Suprapubic skin (tissue), 4 donors: ENCODE measurements at regions not wholly inside any gene's neighbourhood (a gene's known extent, or its start where the extent isn't known, plus 50 kb on each side); places are given as distances from the start of the nearest gene placed in this dataset.

Experiments used
- DNase-seq, 2 donors: peaks; one replicate each; pipeline ENCODE4 v3.0.0-alpha.2; 2019; ENCODE audit warnings: low spot score in 2 of 2
- H3K27ac ChIP-seq: fragments of 200-600 bp; sonication (generic); one replicate; pipeline ENCODE4 v1.5.1; 2019
- H3K27me3 ChIP-seq: fragments of 200-600 bp; sonication (generic); one replicate; pipeline ENCODE4 v1.5.1; 2019
- H3K36me3 ChIP-seq: fragments of 200-600 bp; sonication (generic); one replicate; pipeline ENCODE4 v1.5.1; 2019
- H3K4me1 ChIP-seq: fragments of 200-600 bp; sonication (generic); one replicate; pipeline ENCODE4 v1.5.1; 2019
- H3K4me3 ChIP-seq: fragments of 200-600 bp; sonication (generic); one replicate; pipeline ENCODE4 v1.5.1; 2019; ENCODE audit warnings: mild to moderate bottlenecking
- H3K9me3 ChIP-seq: fragments of 200-600 bp; sonication (generic); one replicate; pipeline ENCODE4 v1.5.1; 2019
- EP300 ChIP-seq: sonication (generic); formaldehyde crosslinking; IDR thresholded peaks from one replicate; pipeline ENCODE4 v1.6.1; 2017; ENCODE audit warnings: antibody characterized with exemption
- POLR2A ChIP-seq, 2 donors: fragments of 450-650 bp; IDR thresholded peaks; one replicate each; pipeline ENCODE4 v1.6.1; 2017; ENCODE audit warnings: antibody characterized with exemption in 2 of 2, mild to moderate bottlenecking in 2 of 2, moderate library complexity in 2 of 2
- POLR2AphosphoS5 ChIP-seq, 3 donors: sonication (generic); formaldehyde crosslinking; IDR thresholded peaks; one replicate each; pipeline ENCODE4 v1.6.1; 2017; ENCODE audit warnings: antibody characterized with exemption in 3 of 3
- WGBS: methylation state at CpG from one replicate; pipeline ENCODE4 v1.1.5; 2018; 5-methylcytosine and 5-hydroxymethylcytosine counted together
- TF ChIP-seq, protein P1 (sequence below), 2 donors: fragments of 200-600 bp in 1 of 2; fragments of 450-650 bp in 1 of 2; sonication (generic) in 1 of 2; IDR thresholded peaks; one replicate each; pipeline ENCODE4 v1.5.1; 2016 to 2019; ENCODE audit warnings: antibody characterized with exemption in 2 of 2, mild to moderate bottlenecking in 1 of 2, moderate library complexity in 1 of 2

GRCh38 chr4:85402371-85402770, 72.6 kb upstream of the ARHGAP24 start:
- 73% methylated on average over 3 of the region's 3 CpGs for WGBS
- Histone ChIP-seq H3K36me3 (no peaks in the 10 kb centered on the region), H3K9me3 (no peaks in the 10 kb centered on the region), H3K4me1 (no peaks in the 10 kb centered on the region), H3K27ac (no peak overlapping the region), H3K27me3 (no peaks in the 10 kb centered on the region), H3K4me3 (no peak overlapping the region)
- DNase-seq, result no peak
- TF ChIP-seq, protein P1, sequence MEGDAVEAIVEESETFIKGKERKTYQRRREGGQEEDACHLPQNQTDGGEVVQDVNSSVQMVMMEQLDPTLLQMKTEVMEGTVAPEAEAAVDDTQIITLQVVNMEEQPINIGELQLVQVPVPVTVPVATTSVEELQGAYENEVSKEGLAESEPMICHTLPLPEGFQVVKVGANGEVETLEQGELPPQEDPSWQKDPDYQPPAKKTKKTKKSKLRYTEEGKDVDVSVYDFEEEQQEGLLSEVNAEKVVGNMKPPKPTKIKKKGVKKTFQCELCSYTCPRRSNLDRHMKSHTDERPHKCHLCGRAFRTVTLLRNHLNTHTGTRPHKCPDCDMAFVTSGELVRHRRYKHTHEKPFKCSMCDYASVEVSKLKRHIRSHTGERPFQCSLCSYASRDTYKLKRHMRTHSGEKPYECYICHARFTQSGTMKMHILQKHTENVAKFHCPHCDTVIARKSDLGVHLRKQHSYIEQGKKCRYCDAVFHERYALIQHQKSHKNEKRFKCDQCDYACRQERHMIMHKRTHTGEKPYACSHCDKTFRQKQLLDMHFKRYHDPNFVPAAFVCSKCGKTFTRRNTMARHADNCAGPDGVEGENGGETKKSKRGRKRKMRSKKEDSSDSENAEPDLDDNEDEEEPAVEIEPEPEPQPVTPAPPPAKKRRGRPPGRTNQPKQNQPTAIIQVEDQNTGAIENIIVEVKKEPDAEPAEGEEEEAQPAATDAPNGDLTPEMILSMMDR (IDR thresholded peaks at IDR 0.05), result no peak
- no peak for TF ChIP-seq EP300
- no peak for TF ChIP-seq POLR2A (IDR thresholded peaks at IDR 0.05)
- no peak for TF ChIP-seq POLR2AphosphoS5 (IDR thresholded peaks at IDR 0.05)

- no peak for DNase-seq
- no peak overlapping the region for H3K27ac ChIP-seq
- no peak overlapping the region for H3K4me3 ChIP-seq
- TF ChIP-seq POLR2A (IDR thresholded peaks at IDR 0.05), result no peak
- TF ChIP-seq, protein P1 (IDR thresholded peaks at IDR 0.05), result no peak
- TF ChIP-seq EP300, result no peak
- TF ChIP-seq POLR2AphosphoS5 (IDR thresholded peaks at IDR 0.05), result no peak
- H3K36me3 ChIP-seq, result no peaks in the 10 kb centered on the region
- H3K9me3 ChIP-seq, result no peaks in the 10 kb centered on the region
- WGBS, result 68% methylated on average over 2 of the region's 2 CpGs
- no peaks in the 10 kb centered on the region for H3K27me3 ChIP-seq
- no peaks in the 10 kb centered on the region for H3K4me1 ChIP-seq
Measured at GRCh38 chr4:85406185-85406584, 68.8 kb upstream of the ARHGAP24 start.

DNA sequence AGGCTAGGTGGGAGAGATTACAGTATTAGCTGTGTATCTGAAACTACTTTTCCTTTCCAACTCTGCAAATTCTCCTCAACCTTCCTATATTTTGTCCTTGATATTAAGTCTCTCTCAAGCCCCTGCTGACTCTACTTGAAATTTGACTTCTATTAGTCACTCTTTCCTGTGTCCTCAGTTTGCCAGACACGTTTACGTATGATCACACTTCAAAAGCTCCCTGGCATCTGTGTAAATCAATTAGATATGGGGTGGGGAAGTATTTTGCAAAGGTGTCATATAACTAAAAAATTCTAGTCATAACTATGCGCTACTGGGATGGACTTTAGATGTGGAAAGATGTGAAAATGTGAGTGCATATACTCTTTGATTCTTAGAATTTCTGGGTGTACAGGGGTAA, 67.4 kb upstream of the ARHGAP24 start:
- WGBS, result 83% methylated on average over 3 of the region's 3 CpGs
- H3K4me1 ChIP-seq, result no peaks in the 10 kb centered on the region
- H3K4me3 ChIP-seq, result no peak overlapping the region
- TF ChIP-seq EP300, result no peak
- TF ChIP-seq POLR2AphosphoS5 (IDR thresholded peaks at IDR 0.05), result no peak
- no peak for DNase-seq
- no peaks in the 10 kb centered on the region for H3K36me3 ChIP-seq
- H3K9me3 ChIP-seq, result no peaks in the 10 kb centered on the region
- no peak overlapping the region for H3K27ac ChIP-seq
- no peaks in the 10 kb centered on the region for H3K27me3 ChIP-seq

DNA sequence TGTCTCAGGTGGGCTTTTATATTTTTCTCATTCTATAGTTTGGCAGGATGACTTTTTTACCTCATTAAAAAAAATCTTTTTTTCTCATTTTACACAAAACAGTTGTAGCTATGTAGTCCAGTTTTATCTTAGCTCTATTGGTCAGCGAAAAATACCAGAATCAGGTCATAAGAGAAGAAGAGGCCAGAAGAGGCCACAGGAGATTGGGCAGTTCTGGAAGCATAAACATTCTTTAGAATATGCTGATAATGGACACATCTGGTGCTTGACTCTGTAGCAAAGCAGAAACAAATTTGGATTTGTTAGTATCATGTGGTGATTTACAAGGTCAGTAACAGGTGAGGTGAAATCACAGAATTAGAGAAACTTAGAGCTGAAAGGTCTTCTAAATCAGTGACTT, 66.6 kb upstream of the ARHGAP24 start:
- no peak for TF ChIP-seq POLR2A (IDR thresholded peaks at IDR 0.05)
- no peak for TF ChIP-seq POLR2AphosphoS5 (IDR thresholded peaks at IDR 0.05)
- TF ChIP-seq EP300, result no peak
- TF ChIP-seq, protein P1 (IDR thresholded peaks at IDR 0.05), result no peak
- 86% methylated on average over 1 of the region's 1 CpG for WGBS

DNA sequence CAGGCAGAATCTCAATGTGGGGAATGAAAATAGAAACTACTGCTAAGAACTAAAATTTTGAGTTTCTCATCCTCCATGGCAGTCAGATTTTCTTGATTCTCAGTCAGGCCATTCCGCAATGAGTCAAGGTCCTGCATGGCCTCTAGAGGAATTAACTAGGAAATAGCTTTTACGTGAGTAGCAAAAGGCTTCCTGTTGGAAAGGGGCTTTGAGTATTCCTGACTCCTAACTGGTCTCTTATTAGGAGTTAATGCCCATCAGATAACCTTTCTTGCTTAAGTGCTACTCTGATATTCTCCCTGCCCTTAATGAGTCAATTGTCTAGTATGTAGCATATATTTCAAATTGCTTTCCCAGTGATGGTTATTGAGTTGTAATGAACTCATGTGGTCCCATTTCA, 65.7 kb upstream of the ARHGAP24 start:
- DNase-seq, result no peak
- 92% methylated on average over 2 of the region's 2 CpGs for WGBS
- TF ChIP-seq, protein P1 (IDR thresholded peaks at IDR 0.05), result no peak
- TF ChIP-seq POLR2A (IDR thresholded peaks at IDR 0.05) (no peak), EP300 (no peak), POLR2AphosphoS5 (IDR thresholded peaks at IDR 0.05) (no peak)
- Histone ChIP-seq H3K4me1 (no peaks in the 10 kb centered on the region), H3K27me3 (no peaks in the 10 kb centered on the region), H3K4me3 (no peak overlapping the region), H3K27ac (no peak overlapping the region), H3K9me3 (no peaks in the 10 kb centered on the region), H3K36me3 (no peaks in the 10 kb centered on the region)

More for the DNA sequence above, 66.6 kb upstream of the ARHGAP24 start:
- Histone ChIP-seq H3K27me3 (no peaks in the 10 kb centered on the region), H3K4me1 (no peaks in the 10 kb centered on the region), H3K27ac (no peak overlapping the region), H3K9me3 (no peaks in the 10 kb centered on the region), H3K4me3 (no peak overlapping the region), H3K36me3 (no peaks in the 10 kb centered on the region)
- no peak for DNase-seq

DNA sequence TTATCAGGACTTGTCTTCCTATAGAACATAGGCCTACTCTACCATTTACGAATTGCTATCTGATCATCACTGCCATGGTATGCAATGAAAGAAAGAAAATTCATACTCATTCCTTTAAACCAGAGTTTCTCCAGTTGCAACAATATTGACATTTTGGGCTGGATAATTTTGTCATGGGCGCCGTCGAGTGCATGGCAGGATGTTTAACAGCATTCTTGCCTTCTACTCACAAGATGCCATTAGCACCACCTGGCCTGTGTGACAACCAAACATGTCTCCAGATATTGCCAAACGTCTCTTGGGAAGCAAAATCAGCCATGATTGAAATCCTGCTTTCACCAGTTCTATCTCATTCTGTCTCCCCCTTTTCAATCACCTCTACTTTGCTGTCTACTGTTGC, 63.6 kb upstream of the ARHGAP24 start:
- Histone ChIP-seq H3K27me3 (no peaks in the 10 kb centered on the region), H3K4me1 (no peaks in the 10 kb centered on the region), H3K9me3 (no peaks in the 10 kb centered on the region), H3K4me3 (no peak overlapping the region), H3K27ac (no peak overlapping the region), H3K36me3 (no peaks in the 10 kb centered on the region)
- TF ChIP-seq POLR2AphosphoS5 (IDR thresholded peaks at IDR 0.05), result no peak
- TF ChIP-seq EP300, result no peak
- no peak for TF ChIP-seq POLR2A (IDR thresholded peaks at IDR 0.05)
- TF ChIP-seq, protein P1 (IDR thresholded peaks at IDR 0.05), result no peak
- DNase-seq, result no peak
- WGBS, result 93% methylated on average over 5 of the region's 5 CpGs
